ENCODE measurements at regions not wholly inside any gene's neighbourhood (a gene's known extent, or its start where the extent isn't known, plus 50 kb on each side); places are given as distances from the start of the nearest gene placed in this dataset.

GRCh38 chr15:46671336-46671735 lies 1036.5 kb downstream of the SQOR start:
- Mint-ChIP-seq H3K4me1 (no peaks in the 10 kb centered on the region), H3K27me3 (no peaks in the 10 kb centered on the region), H3K9me3 (no peaks in the 10 kb centered on the region), H3K27ac (no peak overlapping the region), H3K36me3 (no peaks in the 10 kb centered on the region), H3K4me3 (no peak overlapping the region)

GRCh38 chr15:46672041-46672440 lies 1037.2 kb downstream of the SQOR start:
- Mint-ChIP-seq H3K9me3 (no peaks in the 10 kb centered on the region), H3K4me1 (no peaks in the 10 kb centered on the region), H3K27ac (no peak overlapping the region), H3K4me3 (no peak overlapping the region), H3K36me3 (no peaks in the 10 kb centered on the region), H3K27me3 (no peaks in the 10 kb centered on the region)

DNA sequence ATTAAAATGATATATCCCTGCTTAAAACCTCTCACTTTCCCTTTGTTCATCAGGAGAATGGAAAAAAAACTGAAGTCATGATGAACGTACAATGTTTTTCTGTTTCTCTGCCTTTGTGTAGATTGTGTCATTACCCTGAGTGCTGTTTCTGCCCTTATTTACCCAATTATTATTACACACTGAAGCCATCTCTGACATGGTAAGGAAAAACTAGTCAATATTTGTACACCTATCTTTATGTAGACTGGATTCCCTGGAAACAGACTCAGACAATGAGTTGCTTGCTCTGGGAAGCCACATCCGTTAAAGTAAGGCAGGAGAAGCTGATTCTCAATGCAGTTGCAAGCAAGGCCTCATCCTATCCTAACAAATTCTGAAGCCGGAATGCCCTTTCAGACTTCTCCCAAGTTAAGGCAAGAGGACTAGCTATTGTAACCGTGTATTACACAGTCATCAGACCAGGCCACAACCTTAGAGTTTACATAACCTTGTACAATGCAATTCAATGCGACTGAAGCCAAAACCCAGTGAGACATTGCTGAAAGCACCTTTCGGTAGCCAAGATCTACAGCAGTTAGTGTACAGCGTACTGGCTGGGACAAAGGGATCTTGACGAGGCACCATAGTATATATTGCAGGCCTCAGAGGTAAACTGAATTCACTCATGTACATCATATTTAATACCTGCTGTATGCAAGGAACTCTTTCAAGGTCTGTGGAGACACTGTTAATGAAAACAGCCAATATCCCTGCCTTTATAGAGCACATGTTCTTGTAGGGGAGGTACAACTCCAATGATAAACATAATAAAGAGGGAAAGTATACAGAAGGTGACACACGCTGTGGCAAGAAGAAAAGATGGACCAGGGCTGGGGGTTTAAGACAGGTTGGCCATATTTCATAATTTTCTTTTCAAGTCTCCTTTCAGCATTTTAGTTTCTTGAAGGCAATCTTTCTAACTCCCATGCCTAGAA lies 1040.8 kb upstream of the SEMA6D start:
- H3K4me3 Mint-ChIP-seq: no peak overlapping the region
- H3K27ac Mint-ChIP-seq: no peak overlapping the region
- H3K27me3 Mint-ChIP-seq: no peaks in the 10 kb centered on the region
- H3K4me1 Mint-ChIP-seq: no peaks in the 10 kb centered on the region
- H3K36me3 Mint-ChIP-seq: no peaks in the 10 kb centered on the region
- no peaks in the 10 kb centered on the region for H3K9me3 Mint-ChIP-seq

GRCh38 chr15:46677491-46677890 lies 1039.8 kb upstream of the SEMA6D start:
- Mint-ChIP-seq H3K27ac (no peak overlapping the region), H3K9me3 (no peaks in the 10 kb centered on the region), H3K4me1 (no peaks in the 10 kb centered on the region), H3K27me3 (no peaks in the 10 kb centered on the region), H3K36me3 (no peaks in the 10 kb centered on the region), H3K4me3 (no peak overlapping the region)

GRCh38 chr15:46681901-46682300 lies 1035.4 kb upstream of the SEMA6D start:
- Mint-ChIP-seq H3K4me3 (no peak overlapping the region), H3K36me3 (no peaks in the 10 kb centered on the region), H3K9me3 (no peaks in the 10 kb centered on the region), H3K27ac (no peak overlapping the region), H3K27me3 (no peaks in the 10 kb centered on the region), H3K4me1 (no peaks in the 10 kb centered on the region)

GRCh38 chr15:46682969-46683791 lies 1034.1 kb upstream of the SEMA6D start:
- no peak overlapping the region for H3K27ac Mint-ChIP-seq
- no peaks in the 10 kb centered on the region for H3K4me1 Mint-ChIP-seq
- H3K36me3 Mint-ChIP-seq: no peaks in the 10 kb centered on the region
- H3K9me3 Mint-ChIP-seq: peaks cover 2% of the 10 kb centered on the region
- H3K27me3 Mint-ChIP-seq: no peaks in the 10 kb centered on the region
- H3K4me3 Mint-ChIP-seq: no peak overlapping the region

DNA sequence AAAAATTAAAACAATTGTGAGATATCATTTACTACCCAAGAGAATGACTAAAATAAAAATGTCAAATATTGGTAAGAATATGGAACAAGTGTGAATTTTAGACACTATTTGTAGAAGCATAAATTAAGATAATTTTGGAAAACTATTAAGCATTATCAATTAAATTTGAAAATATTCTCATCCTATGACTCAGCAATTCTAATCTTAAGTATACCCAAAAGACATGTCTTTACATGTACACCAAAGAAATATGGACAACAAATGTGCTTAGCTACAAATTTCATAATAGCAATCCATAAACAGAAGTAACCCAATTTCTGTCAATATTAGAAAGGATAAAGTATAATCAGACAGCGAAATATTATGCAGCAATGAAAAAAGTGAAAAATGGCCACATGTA lies 1032.2 kb upstream of the SEMA6D start:
- no peaks in the 10 kb centered on the region for H3K4me1 Mint-ChIP-seq
- H3K4me3 Mint-ChIP-seq: no peak overlapping the region

GRCh38 chr15:46685681-46686080 lies 1031.6 kb upstream of the SEMA6D start:
- Mint-ChIP-seq H3K4me3 (no peak overlapping the region), H3K27ac (no peak overlapping the region), H3K36me3 (no peaks in the 10 kb centered on the region), H3K27me3 (no peaks in the 10 kb centered on the region), H3K4me1 (no peaks in the 10 kb centered on the region), H3K9me3 (peaks cover 5% of the 10 kb centered on the region)

More for the DNA sequence above, 1032.2 kb upstream of the SEMA6D start:
- Mint-ChIP-seq H3K27me3 (no peaks in the 10 kb centered on the region), H3K36me3 (no peaks in the 10 kb centered on the region), H3K27ac (no peak overlapping the region), H3K9me3 (peaks cover 5% of the 10 kb centered on the region)

DNA sequence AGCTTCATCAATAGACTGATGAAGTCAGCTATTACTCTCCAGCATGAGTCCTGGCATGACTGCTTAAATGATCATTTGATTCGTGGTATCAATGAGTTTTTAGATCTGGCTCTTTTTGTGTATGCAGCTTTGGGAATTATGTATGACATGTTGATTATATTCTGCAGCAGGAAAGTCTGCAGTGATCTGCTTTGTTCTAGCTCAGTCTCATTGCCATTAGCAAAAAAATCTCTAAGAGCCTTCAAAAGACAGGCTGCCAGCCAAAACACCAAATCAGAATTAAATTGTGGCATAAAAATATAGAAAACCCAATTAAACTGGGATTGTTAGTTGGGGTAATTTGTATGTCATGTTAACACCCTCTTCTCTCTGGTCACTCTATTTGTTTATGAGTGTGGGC lies 1021.0 kb upstream of the SEMA6D start:
- Mint-ChIP-seq H3K9me3 (no peaks in the 10 kb centered on the region), H3K36me3 (no peaks in the 10 kb centered on the region), H3K27me3 (no peaks in the 10 kb centered on the region)

GRCh38 chr15:46701346-46701745 lies 1016.0 kb upstream of the SEMA6D start:
- Mint-ChIP-seq H3K9me3 (peaks cover 8% of the 10 kb centered on the region), H3K27me3 (no peaks in the 10 kb centered on the region), H3K4me3 (no peak overlapping the region), H3K4me1 (no peaks in the 10 kb centered on the region), H3K36me3 (no peaks in the 10 kb centered on the region), H3K27ac (no peak overlapping the region)

More for the DNA sequence above, 1021.0 kb upstream of the SEMA6D start:
- no peak overlapping the region for H3K27ac Mint-ChIP-seq
- H3K4me3 Mint-ChIP-seq: no peak overlapping the region
- no peaks in the 10 kb centered on the region for H3K4me1 Mint-ChIP-seq

GRCh38 chr15:46701896-46702295 lies 1015.4 kb upstream of the SEMA6D start:
- Mint-ChIP-seq H3K27me3 (no peaks in the 10 kb centered on the region), H3K4me1 (no peaks in the 10 kb centered on the region), H3K36me3 (no peaks in the 10 kb centered on the region), H3K27ac (no peak overlapping the region), H3K9me3 (peaks cover 8% of the 10 kb centered on the region), H3K4me3 (no peak overlapping the region)

DNA sequence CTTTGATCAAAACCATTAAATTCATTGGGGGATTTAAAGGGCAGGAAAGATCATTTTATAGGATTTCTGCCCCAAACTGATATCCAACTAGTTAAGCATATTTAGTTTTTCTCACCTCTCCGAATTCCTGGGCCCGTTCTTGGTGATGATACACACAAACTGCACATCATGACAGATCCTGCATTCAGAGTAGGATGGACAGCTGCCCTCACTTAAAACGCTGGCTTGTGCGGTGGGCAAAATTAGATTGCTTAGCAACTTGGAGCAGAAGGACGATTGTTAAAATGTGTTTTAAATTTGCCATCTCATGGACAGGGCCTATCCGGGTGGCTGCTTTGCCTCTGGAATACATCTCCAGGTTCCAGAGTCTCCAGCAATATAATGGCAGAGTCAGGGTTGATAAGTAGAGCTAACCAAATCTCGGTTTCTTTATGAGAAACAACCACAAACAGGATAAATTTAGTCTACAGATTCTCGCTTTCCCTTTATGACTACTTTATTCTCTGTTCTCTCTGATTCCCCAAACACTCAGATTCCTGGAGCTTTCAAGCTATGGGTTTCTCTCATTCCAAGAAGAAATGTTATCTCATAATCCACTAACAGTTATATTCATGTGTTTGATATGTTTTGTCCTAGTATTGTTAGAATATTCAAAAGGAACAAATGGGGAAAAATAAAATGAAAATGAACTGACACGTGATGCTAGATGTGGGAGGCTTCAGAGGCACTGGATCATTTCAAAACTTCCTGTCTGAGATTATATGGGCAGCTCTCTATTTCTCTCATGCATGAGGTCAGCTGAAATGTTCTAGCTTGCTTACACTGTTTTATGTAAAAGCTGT lies 1014.1 kb upstream of the SEMA6D start:
- no peaks in the 10 kb centered on the region for H3K4me1 Mint-ChIP-seq

DNA sequence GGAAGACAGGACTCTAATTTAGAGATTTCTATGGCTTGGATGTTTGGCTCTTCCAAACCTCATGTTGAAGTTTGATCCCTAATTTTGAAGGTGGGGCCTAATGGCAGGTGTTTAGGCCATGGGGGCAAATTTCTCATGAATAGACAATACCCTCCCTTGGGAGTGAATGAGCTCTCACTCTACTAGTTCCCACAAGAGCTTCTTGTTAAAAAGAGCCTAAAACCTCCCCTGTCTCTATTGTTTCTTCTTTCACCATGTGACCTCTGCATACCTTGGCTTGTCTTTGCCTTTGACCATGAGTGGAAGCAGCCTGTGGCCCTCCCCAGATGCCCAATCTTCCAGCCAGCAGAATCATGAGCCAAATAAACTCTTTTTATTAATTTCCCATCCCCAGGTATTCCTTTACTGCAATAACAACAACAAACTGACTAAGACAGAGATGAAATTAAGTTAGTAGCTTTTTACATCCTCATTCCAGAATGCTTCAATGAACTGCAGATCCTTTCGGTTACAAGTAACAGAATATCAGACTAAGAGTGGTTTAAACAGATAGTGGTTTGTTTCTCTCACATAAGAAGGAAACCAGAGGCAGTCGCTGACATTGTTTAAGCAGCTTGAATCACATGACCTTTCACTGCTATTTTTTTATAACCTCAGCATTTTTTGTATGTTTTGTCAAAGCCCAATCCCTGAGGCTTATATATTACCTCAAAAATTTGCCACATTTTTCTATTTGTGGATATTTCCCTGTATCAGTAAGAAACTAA lies 1013.3 kb upstream of the SEMA6D start:
- Mint-ChIP-seq H3K9me3 (peaks cover 21% of the 10 kb centered on the region), H3K27ac (no peak overlapping the region), H3K36me3 (no peaks in the 10 kb centered on the region), H3K4me1 (no peaks in the 10 kb centered on the region), H3K27me3 (no peaks in the 10 kb centered on the region), H3K4me3 (no peak overlapping the region)

More for the DNA sequence above, 1014.1 kb upstream of the SEMA6D start:
- Mint-ChIP-seq H3K36me3 (no peaks in the 10 kb centered on the region), H3K27ac (no peak overlapping the region), H3K9me3 (peaks cover 17% of the 10 kb centered on the region), H3K4me3 (no peak overlapping the region), H3K27me3 (no peaks in the 10 kb centered on the region)

- Mint-ChIP-seq H3K4me1 (no peaks in the 10 kb centered on the region), H3K27ac (no peak overlapping the region), H3K36me3 (no peaks in the 10 kb centered on the region), H3K9me3 (peaks cover 21% of the 10 kb centered on the region), H3K4me3 (no peak overlapping the region), H3K27me3 (no peaks in the 10 kb centered on the region)
Observed at GRCh38 chr15:46707452-46707851, 1009.9 kb upstream of the SEMA6D start.

DNA sequence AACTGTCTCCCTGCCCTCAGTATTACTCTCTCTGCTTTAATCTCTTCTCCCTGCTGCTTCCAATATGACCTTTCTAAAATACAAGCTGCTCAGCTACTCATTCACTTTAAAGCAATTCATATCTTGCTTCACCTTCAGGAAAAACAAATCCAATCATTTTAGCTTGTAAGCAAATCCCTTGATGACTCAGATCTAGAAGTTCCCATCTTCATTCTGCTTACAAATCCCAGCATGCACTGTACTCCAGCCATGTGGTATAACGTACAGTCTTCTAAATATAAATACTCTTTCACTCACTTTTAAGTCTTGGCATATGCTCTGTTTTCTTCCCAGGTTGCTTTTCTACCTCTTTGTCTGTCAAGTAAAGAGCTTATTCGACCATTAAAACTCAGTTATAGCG lies 1009.1 kb upstream of the SEMA6D start:
- H3K4me1 Mint-ChIP-seq: no peaks in the 10 kb centered on the region
- H3K27me3 Mint-ChIP-seq: no peaks in the 10 kb centered on the region
- no peak overlapping the region for H3K4me3 Mint-ChIP-seq
- H3K9me3 Mint-ChIP-seq: peaks cover 21% of the 10 kb centered on the region
- no peaks in the 10 kb centered on the region for H3K36me3 Mint-ChIP-seq
- no peak overlapping the region for H3K27ac Mint-ChIP-seq
